ENCODE measurements at regions not wholly inside any gene's neighbourhood (a gene's known extent, or its start where the extent isn't known, plus 50 kb on each side); places are given as distances from the start of the nearest gene placed in this dataset.

- TF ChIP-seq CTCF (IDR thresholded peaks at IDR 0.05; ENCODE audit: low read depth, low read length) = no peak
- TF ChIP-seq EZH2phosphoT487 (IDR thresholded peaks at IDR 0.05; ENCODE audit: low read depth) = peak; percentile 67; the same call in 1 of the 2 replicates
Measured at GRCh38 chr4:163590103-163590502, 95.6 kb downstream of the TMA16 start.

All from OCI-LY3 (cell line).